ENCODE measurements at regions not wholly inside any gene's neighbourhood (a gene's known extent, or its start where the extent isn't known, plus 50 kb on each side); places are given as distances from the start of the nearest gene placed in this dataset.

- TF ChIP-seq CTCF (IDR thresholded peaks at IDR 0.05) (no peak), POLR2A (IDR thresholded peaks at IDR 0.05) (no peak), POLR2AphosphoS5 (IDR thresholded peaks at IDR 0.05) (no peak)
These were observed 55.2 kb downstream of the RPL22L1 start for GRCh38 chr3:170814822-170815221.

All from upper lobe of left lung (tissue), 4 donors.